ENCODE measurements at regions not wholly inside any gene's neighbourhood (a gene's known extent, or its start where the extent isn't known, plus 50 kb on each side); places are given as distances from the start of the nearest gene placed in this dataset.

DNA sequence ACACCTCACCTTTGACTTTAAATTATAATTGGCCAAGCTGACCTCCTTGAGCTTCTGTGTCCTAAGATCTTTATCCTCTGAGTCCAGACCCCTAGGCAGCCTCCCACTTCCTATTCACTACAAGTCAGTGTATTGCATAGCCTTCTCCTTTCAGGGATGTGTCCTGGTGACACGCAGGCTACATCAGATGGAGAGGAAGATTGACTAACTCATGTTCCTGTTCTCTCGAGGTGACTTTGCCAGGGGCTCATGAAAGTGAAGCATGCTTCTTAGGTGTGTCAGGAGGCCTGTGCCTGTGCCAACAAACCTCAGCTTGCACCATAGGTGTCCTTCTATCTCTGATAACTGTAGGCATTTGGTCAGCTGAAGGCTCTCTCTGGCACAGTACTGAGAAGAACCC is 195.7 kb upstream of the HS3ST1 start:
- Histone ChIP-seq H3K36me3 (no peaks in the 10 kb centered on the region), H3K4me3 (no peak overlapping the region), H3K4me1 (peaks cover 0 to 8% (median 0%) of the 10 kb centered on the region in 6 donors), H3K27me3 (replicated peaks in 1 of 7) (no peaks in the 10 kb centered on the region), H3K9me3 (no peaks in the 10 kb centered on the region), H3K27ac (peak overlapping the region in 7 of 8 donors; percentile 0 to 66 (median 48))
- intact Hi-C loops (cut with DNase I; ENCODE audit: low total_unique reads): no loop called here
- TF ChIP-seq POLR2A (IDR thresholded peaks at IDR 0.05) (no peak), CTCF (IDR thresholded peaks at IDR 0.05 in 8 of 11, conservative IDR thresholded peaks at IDR 0.05 in 3 of 11) (no peak), POLR2AphosphoS5 (IDR thresholded peaks at IDR 0.05) (no peak)
- no peak for DNase-seq
- 18 to 39% (median 28%) methylated on average over 2 of the region's 2 CpGs for WGBS, 5 donors

DNA sequence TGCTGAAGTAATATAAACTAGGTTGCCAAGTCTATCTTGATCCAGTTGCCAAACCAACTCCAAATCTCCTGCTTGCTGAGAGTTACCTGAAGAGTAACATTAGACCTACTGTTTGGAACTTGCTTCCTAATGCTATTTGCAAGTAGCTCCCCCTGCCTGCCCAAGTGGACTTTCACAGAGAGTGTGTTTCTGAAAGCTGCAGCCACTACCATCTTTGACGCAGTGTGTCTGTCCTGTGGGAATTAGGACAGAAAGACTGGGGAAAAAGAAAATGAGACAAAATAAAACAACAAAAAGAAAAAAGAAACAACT is 195.0 kb upstream of the HS3ST1 start:
- intact Hi-C loops (cut with DNase I; ENCODE audit: low total_unique reads): no loop called here
- 63 to 84% (median 77%) methylated on average over 1 of the region's 1 CpG for WGBS, 5 donors
- Histone ChIP-seq H3K27ac (no peak overlapping the region), H3K9me3 (no peaks in the 10 kb centered on the region), H3K4me3 (no peak overlapping the region), H3K27me3 (replicated peaks in 1 of 7) (no peaks in the 10 kb centered on the region), H3K36me3 (no peaks in the 10 kb centered on the region), H3K4me1 (peaks cover 0 to 8% (median 0%) of the 10 kb centered on the region in 6 donors)
- DNase-seq: no peak
- no peak for TF ChIP-seq POLR2A (IDR thresholded peaks at IDR 0.05)
- TF ChIP-seq POLR2AphosphoS5 (IDR thresholded peaks at IDR 0.05): no peak
- peak in 10 of 11 experiments; percentile 14 to 53 (median 36) for TF ChIP-seq CTCF (IDR thresholded peaks at IDR 0.05 in 8 of 11, conservative IDR thresholded peaks at IDR 0.05 in 3 of 11)

DNA sequence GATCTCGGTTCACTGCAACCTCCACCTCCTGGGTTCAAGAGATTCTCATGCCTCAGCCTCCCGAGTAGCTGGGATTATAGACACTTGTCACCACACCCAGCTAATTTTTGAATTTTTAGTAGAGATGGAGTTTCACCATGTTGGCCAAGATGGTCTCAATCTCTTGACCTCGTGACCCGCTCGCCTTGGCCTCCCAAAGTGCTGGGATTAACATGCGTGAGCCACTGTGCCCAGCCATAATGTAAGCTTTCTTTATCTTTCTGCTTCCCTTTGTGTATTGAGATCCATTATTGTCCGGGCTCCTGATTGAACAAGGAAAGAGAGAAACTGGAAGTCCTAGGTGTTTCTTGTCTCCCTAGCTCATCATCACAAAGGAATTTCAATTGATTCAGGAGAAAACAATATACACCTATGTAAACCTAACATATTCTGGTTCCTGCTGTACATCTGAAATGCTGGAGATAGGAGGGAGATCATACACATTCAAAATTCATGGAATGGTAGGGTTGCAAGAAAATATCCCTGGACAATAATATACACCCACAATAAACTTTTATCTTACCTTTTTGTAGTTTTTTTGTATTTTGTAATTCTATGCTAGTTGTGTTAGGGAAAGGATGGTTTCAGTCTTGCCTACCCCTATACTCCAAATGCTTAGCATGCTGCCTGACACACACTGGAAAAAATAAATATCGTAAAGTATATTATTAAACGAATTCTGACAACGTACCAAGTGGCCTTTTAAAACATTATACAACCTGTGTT is 194.4 kb upstream of the HS3ST1 start:
- Histone ChIP-seq H3K27me3 (replicated peaks in 1 of 7) (no peaks in the 10 kb centered on the region), H3K9me3 (no peaks in the 10 kb centered on the region), H3K4me1 (peaks cover 0 to 8% (median 0%) of the 10 kb centered on the region in 6 donors), H3K36me3 (no peaks in the 10 kb centered on the region), H3K27ac (no peak overlapping the region), H3K4me3 (no peak overlapping the region)
- no peak for TF ChIP-seq POLR2A (IDR thresholded peaks at IDR 0.05)
- no peak for TF ChIP-seq POLR2AphosphoS5 (IDR thresholded peaks at IDR 0.05)
- TF ChIP-seq CTCF (IDR thresholded peaks at IDR 0.05 in 8 of 11, conservative IDR thresholded peaks at IDR 0.05 in 3 of 11): no peak
- no peak for DNase-seq
- WGBS, 5 donors: 88 to 96% (median 90%) methylated on average over 10 of the region's 10 CpGs
- intact Hi-C loops (cut with DNase I; ENCODE audit: low total_unique reads): no loop called here

- H3K27me3 ChIP-seq (replicated peaks in 1 of 7): no peaks in the 10 kb centered on the region
- H3K4me1 ChIP-seq: peaks cover 0 to 8% (median 0%) of the 10 kb centered on the region in 6 donors
- no peak overlapping the region for H3K27ac ChIP-seq
- no peak overlapping the region for H3K4me3 ChIP-seq
- TF ChIP-seq CTCF (IDR thresholded peaks at IDR 0.05 in 8 of 11, conservative IDR thresholded peaks at IDR 0.05 in 3 of 11) (no peak), POLR2A (IDR thresholded peaks at IDR 0.05) (no peak), POLR2AphosphoS5 (IDR thresholded peaks at IDR 0.05) (no peak)
- intact Hi-C loops (cut with DNase I; ENCODE audit: low total_unique reads): no loop called here
- H3K36me3 ChIP-seq: no peaks in the 10 kb centered on the region
- 77 to 85% (median 81%) methylated on average over 2 of the region's 2 CpGs for WGBS, 5 donors
- H3K9me3 ChIP-seq: no peaks in the 10 kb centered on the region
- DNase-seq: no peak
Measured at GRCh38 chr4:11620861-11621260, 192.2 kb upstream of the HS3ST1 start.
